ENCODE measurements at regions not wholly inside any gene's neighbourhood (a gene's known extent, or its start where the extent isn't known, plus 50 kb on each side); places are given as distances from the start of the nearest gene placed in this dataset.

GRCh38 chr14:43754838-43755237 lies 752.2 kb downstream of the FSCB start:
- no peak overlapping the region for H3K4me3 ChIP-seq
- no peaks in the 10 kb centered on the region for H3K27me3 ChIP-seq
- DNase-seq (no peak), ATAC-seq (no peak)
- no peaks in the 10 kb centered on the region for H3K4me1 ChIP-seq
- no peak overlapping the region for H3K27ac ChIP-seq
- TF ChIP-seq POLR2A (IDR thresholded peaks at IDR 0.05) (no peak), CTCF (IDR thresholded peaks at IDR 0.05) (no peak)
- intact Hi-C loops (cut with DNase I) = no loop called here
- H3K9me3 ChIP-seq = no peaks in the 10 kb centered on the region
- H3K36me3 ChIP-seq = no peaks in the 10 kb centered on the region
- WGBS, 4 donors = 83 to 85% (median 84%) methylated on average over 3 of the region's 3 CpGs

GRCh38 chr14:43745746-43746145 lies 761.3 kb downstream of the FSCB start:
- ATAC-seq (no peak), DNase-seq (no peak)
- no peaks in the 10 kb centered on the region for H3K27me3 ChIP-seq
- no peak overlapping the region for H3K27ac ChIP-seq
- WGBS, 4 donors = 92 to 97% (median 95%) methylated on average over 1 of the region's 1 CpG
- no peaks in the 10 kb centered on the region for H3K36me3 ChIP-seq
- intact Hi-C loops (cut with DNase I) = no loop called here
- no peaks in the 10 kb centered on the region for H3K9me3 ChIP-seq
- H3K4me1 ChIP-seq = no peaks in the 10 kb centered on the region
- TF ChIP-seq POLR2A (IDR thresholded peaks at IDR 0.05) (no peak), CTCF (IDR thresholded peaks at IDR 0.05) (no peak)
- no peak overlapping the region for H3K4me3 ChIP-seq

GRCh38 chr14:43735932-43736331 lies 771.2 kb downstream of the FSCB start:
- no peak for ATAC-seq
- 65 to 87% (median 76%) methylated on average over 3 of the region's 3 CpGs for WGBS, 4 donors
- Histone ChIP-seq H3K27ac (no peak overlapping the region), H3K4me3 (no peak overlapping the region), H3K9me3 (no peaks in the 10 kb centered on the region), H3K4me1 (no peaks in the 10 kb centered on the region), H3K36me3 (no peaks in the 10 kb centered on the region), H3K27me3 (no peaks in the 10 kb centered on the region)
- TF ChIP-seq POLR2A (IDR thresholded peaks at IDR 0.05) = no peak
- no peak for TF ChIP-seq CTCF (IDR thresholded peaks at IDR 0.05)
- no peak for DNase-seq
- intact Hi-C loops (cut with DNase I) = no loop called here

GRCh38 chr14:43729143-43729542 lies 777.9 kb downstream of the FSCB start:
- Histone ChIP-seq H3K27me3 (no peaks in the 10 kb centered on the region), H3K9me3 (no peaks in the 10 kb centered on the region), H3K27ac (no peak overlapping the region), H3K36me3 (no peaks in the 10 kb centered on the region), H3K4me1 (no peaks in the 10 kb centered on the region), H3K4me3 (no peak overlapping the region)
- ATAC-seq (no peak), DNase-seq (no peak)
- TF ChIP-seq CTCF (IDR thresholded peaks at IDR 0.05) = no peak
- no peak for TF ChIP-seq POLR2A (IDR thresholded peaks at IDR 0.05)
- intact Hi-C loops (cut with DNase I) = no loop called here
- 72 to 80% (median 75%) methylated on average over 4 of the region's 4 CpGs for WGBS, 4 donors
